Activated CD4-positive, alpha-beta T cell treated with anti-CD3 and anti-CD28 coated beads for 24 hours (primary cell): ENCODE measurements at regions not wholly inside any gene's neighbourhood (a gene's known extent, or its start where the extent isn't known, plus 50 kb on each side); places are given as distances from the start of the nearest gene placed in this dataset.
"Not testable (repeated sequence)": the region's sequence is repeated elsewhere in the genome, so short reads cannot be mapped to it uniquely, and the experiment has no call there.

Experiments
- DNase-seq, 2 donors: peaks; one replicate each; pipeline ENCODE4 v3.0.0-alpha.2; 2020; ENCODE audit warnings: low read depth in 2 of 2

DNA sequence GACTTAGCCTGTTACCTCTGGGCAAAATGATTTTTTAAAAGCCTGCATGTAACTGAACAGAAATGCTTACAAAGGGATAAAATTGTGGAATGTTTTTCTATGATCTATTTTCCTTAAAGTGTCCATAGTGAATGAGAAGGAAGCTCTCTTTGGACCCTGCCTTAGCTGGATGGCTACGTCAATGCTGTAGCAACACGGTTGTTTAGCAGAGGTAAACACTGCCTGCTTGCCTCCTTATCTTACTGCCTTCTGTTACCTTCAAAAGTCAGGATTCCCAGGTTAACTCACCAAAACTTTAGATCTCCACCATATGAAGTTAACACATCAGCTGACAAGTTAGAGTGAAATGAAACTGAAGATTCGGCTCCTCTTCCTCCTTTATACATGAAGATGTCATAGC, 402.6 kb downstream of the SAMD5 start:
- no peak for DNase-seq

DNA sequence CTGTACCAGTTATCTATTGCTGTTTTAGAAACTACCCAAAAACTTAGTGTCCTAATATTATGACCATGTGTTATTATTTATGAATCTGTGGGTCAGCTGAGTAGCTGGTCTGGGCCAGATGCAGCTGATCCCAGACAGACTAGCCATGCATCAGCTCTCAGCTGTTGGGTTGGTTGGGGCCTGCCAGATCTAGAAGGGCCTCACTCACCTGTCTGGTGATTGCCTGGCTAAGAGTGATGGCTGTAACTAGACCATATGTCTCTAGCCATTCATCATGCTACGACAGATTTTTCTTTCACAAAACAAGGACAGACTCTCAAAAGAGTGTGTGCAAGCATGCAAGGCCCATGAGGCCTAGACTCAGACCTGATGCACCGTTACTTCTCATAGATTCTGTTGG, 403.2 kb downstream of the SAMD5 start:
- no peak for DNase-seq

DNA sequence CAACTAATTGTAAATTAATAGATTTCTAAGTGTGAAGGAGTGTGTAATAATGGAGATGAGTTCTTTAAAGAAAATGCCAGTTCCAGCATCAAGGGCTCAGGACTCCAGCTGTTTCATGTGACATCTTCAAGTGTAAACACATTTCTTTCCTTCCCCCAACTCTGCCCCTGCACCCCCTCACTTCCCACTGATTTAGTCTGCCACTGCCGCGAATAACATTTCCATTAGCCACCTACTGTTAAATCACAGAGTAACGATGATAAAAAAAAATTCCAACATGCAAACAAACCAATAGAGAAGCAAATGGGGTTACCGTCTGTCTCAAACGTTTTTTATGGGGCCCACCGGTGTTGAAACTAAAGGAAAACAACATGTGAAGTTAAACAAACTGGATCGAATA, 414.3 kb downstream of the SAMD5 start:
- DNase-seq = no peak

DNA sequence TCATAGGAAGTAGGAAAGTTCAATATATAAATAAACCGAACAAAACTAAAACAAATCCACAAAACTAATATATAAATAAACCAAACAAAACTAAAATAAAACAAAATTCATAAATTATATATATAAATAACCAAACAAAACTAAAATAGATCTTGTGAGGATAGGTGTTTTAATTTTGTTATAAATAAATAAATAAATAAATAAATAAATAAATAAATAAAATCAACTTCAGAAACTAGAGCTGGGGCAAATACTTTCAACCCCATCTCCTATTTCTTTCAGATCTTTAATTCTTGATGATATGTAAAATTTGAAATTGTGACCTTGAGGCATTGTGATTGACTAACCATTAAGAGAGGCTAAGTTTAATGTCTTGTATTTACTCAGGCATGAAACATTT, 416.1 kb downstream of the SAMD5 start:
- no peak for DNase-seq

DNA sequence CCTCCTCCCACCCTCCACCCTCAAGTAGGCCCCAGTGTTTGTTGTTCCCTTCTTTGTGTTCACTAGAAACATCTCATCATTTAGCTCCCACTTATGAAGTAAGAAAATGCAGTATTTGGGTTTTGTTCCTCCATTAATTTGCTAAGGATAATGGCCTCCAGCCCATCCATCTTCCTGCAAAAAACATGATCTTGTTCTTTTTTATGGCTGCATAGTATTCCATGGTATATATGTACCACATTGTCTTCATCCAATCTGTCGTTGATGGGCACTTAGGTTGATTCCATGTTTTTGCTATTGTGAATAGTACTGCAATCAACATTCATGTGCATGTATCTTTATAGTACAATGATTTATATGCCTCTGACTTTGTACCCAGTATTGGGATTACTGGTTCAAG, 416.8 kb upstream of the SASH1 start:
- no peak for DNase-seq

DNA sequence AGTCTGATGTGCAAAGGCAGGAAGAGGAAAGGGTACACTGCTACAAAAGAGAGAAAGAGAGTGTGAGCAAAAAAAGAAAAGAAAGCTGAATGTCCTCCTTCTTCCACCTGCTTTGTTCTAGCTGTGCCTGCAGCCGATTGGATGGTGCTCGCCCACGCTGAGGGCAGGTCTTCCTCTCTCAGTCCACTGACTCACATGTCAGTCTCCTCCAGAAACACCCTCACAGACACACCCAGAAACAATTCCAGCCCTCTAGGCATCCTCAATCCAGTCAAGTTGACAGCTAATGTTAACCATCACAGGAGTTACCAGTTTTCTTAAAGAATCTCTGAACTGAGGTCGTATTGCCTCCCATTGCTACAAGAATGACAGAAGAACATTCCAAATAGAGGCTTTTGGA, 411.9 kb upstream of the SASH1 start:
- DNase-seq = no peak

DNA sequence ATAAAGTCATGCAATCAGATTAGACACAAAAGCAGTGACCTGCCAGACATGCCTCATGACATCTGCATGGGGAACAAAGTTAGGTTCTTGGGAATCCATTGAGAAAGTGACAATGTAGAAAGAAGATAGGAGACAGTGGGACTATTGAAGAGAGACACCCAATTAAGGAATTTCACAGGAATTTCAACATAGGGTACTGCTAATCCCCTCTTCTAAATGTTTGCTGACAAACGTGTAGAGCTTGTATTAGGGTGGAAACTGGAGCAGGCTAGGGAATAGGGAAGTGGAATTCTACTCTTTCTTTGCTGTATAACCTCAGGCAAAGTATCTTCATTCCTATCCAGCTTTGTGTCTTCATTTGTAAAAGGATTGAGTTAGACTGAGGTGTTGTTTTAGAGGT, 409.4 kb upstream of the SASH1 start:
- no peak for DNase-seq

DNA sequence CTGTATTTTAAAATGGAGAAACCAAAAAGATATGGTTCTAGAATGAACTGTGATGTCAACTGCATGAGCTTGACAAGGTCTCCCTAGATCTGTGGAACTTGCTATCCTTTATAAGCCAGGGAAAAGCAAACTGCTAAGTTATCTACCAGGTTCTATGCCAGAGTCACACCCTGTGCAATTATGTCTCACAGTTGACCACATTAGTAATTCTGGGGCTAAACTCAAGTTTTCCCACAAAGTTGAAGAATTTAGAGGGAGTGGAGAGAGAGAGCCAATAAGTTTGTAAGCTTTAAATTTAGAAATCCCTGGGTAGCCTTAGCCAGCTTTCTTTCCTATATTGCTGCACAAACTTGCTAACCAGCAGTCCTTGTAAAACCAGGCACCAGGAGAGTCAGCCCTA, 407.0 kb upstream of the SASH1 start:
- no peak for DNase-seq

DNA sequence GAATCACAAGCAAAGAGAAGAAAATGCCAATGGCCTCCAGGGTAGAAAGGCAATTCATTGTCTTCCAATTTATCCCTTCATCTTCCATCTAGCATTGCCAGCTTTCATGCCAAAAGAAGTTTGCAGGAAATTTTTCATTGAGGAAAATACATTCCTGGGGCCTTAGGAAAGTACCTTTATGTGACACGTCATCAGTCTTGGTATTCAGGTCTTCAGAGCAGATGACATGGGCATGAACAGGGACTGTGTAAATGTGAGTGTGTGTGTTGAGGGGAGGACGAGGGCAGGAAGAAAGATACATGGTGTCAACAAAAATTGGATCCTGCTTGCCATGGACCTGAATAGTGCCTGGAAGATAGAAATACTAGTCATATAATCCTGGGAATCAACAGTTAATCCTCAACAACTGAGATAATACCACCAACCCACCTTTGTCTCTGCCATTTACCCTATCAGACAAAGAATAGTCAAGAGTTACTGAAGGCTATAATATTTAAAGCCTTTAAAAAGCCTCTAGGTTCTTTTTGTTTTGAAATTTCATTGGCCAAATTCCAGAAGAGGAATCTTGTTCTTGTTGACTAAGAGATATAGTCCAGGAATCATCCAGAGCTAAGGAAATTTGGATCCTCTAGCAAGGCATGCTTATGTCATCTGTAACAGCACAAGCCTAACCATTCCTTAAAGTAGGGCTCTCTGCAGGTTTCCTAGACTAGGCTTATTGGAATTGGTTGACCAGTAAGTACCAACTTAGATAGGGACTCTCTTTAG, 405.8 kb upstream of the SASH1 start:
- DNase-seq = no peak

DNA sequence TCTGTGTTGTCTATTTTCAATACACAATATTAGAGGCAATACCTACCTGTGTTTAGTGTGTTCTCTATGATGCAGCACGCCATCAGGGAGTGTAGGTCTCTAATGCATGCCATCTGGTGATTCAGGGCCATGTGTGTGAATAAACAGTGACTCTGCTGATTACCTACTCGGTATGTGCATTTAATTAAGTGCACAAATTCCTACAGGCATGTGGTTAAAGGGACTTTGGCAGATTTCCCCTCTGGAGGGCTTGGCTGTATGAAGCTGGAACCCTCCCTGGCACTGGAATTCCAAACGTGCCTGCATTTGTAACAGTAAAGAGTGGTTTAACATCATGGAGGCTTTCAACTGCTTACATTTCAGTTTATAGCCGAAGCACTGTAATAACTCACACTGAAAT, 401.5 kb upstream of the SASH1 start:
- DNase-seq = no peak

DNA sequence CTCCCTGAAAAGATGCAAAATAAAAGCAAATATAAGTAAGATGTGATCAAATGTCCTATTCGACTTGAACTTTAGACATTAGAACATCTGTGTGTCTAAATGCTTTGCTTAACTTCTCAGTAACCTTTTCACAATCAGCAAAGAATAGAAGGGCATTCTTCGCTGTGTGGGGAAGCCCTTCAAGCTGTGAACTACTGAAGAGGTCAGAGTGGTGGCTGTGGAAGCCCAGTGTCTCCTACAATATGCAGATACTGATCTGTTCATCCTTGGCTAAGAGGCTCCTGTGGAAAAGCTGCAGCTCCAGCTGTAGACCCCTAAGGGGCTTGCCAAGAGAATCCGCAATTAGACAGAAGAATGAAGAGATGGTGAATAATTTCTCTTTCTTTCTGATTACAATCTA, 400.3 kb upstream of the SASH1 start:
- DNase-seq = no peak

DNA sequence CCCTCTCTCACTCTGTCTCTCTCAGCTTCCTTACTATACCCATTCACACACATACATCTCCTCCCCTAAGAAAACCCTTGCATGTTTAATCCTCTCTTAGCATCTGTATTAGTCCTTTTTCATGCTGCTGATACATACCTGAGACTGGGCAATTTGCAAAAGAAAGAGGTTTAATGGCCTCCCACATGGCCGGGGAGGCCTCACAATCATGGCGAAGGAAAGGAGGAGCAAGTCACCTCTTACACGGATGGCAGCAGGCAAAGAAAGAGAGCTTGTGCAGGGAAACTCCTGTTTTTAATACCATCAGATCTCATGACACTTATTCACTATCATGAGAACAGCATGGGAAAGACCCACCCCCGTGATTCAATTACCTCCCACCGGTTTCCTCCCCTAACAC, 398.5 kb upstream of the SASH1 start:
- no peak for DNase-seq

DNA sequence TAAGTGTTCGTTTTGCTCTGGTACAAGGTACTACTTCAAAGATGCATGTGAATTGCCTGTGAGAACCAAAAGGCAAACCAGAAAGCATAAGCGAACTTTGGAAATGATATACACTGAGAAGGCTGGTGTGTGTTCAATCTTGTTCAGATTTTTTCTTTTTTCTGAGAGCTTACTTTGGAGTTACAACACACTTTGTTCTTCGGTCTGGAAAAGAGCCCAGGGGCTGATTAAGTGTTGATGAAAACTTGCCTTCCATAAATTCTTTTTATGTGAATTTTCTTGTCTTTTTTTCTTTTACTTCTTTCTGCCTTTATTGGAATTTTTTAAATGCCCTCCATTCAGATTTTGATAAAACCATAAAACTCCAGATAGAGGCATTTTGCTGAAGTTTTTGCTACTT, 395.1 kb upstream of the SASH1 start:
- no peak for DNase-seq

DNA sequence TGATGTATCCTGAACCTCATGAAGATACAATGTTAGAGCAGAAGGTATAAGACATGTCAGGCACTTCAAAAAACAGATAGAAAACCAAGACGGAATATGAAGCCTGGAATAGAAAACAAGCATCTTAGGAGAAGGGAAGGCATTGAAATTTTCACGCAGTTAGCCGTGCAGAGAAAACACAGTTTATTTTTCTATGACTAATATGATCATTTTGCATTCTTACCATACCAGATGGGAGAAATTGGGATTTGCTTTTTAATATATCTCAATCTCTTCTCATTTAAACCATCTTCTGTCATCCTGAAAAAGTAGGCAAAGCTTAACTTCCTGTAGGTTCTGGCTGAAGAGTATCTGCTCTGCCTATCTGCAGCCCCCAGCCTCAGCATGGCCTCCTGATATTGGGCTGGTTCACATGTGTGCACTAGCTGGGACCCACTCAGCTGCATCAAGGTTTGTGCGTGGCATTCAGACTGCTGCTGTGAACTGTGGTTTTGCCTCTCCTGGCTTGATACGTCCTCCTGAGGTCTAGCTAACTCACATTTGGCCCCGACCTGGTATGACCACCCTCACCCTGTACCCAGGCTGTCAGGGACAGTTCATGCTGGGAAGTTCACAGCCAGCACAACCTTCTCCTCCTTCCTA, 392.5 kb upstream of the SASH1 start:
- no peak for DNase-seq

DNA sequence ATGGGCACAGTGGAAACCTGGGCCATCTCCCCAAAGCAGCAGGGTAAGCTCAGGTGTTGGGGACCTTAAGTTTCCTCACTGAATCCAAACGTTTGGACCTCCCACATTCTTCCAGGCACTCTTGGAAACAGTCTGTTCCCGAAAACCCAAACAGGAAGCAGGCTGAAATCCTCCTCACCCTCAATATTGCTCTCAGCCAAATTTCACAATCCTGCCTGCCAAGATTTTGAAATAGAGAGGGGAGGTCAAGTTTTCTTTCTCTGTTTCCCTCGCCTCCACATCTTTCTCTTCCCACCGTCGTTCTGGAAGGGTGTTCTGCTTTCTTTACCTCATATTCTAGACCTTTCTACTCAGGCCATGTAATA, 392.0 kb upstream of the SASH1 start:
- DNase-seq = no peak

DNA sequence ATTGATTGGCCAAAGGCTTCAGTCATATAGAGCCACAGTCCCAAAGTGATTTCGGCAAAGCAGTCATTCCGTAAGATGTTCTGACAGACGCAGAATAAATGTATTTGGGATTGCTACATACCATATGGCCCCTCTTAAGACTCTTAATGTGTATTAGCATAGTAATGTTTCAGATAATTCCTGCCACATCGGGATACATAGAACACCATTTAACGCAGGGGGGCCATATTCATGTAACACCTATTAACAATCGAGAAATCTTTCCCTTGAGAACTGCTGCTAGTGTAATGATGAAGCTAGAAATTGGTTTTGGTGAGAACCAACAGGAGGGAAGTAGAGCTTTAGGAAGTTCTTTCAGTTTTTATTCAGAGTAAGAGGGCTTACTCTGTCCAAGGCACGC, 390.9 kb upstream of the SASH1 start:
- DNase-seq = no peak

DNA sequence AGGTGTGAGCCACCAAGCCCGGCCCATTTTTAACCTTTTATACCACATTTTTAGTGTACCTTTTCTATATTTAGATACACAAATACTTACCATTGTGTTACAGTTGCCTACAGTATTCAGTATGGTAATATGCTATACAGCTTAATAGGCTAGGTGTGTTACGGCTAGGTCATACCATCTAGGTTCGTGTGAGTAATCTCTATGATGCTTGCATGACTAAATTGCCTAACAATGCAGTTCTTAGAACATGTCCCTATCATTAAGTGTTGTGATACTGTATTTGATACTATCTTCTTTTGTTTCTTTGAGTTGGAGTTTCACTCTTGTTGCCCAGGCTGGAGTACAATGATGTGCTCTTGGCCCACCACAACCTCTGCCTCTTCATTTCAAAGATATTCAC, 387.7 kb upstream of the SASH1 start:
- no peak for DNase-seq

DNA sequence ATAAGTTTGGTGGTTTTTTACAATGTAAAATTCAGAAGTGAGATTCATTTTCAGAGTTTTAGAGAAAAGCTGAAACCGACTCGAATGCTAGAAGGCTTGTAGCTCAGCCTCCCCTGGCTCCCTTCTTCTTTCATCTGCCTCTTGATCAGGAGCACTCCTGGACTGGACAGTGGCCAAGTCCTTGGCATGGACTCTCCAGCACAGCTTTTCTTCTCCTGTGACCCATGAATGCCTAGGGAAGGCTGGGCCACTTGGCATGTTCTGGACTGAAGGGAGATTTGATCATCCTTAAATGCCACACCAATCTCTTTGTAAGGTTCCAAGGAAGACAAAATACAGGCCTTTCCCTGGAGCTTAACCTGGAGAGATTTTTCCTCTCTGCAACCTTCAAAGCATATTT, 384.0 kb upstream of the SASH1 start:
- DNase-seq = no peak

DNA sequence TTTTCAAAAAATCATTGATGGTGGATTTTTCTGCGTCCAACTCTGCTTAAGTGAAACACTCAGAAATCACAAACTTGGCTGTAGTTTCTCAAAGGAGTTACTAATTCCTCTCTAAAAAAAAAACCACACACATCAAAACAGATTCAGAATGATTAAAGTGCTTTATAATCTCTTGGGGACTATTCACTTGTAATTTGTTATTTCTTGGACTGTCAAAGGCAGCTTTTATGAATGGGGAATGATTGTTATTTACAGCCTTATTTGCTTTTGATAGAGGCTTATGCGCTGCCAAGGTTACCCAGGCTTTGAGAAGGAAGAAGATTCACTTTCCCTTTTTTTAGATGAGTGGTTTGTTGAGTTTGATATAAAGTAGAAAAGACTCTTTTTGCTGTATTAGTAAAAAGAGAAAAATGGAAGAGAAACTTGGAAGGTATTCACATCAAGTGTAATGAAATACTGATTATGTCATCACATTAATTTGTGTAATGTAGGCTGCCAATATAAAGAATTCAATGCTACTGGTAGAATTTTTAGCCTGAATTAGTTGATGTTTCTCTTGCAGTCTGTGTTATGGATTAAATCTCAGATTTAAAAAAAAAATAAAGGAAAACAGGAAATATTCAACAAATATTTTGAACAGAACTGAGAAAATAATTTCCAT, 381.0 kb upstream of the SASH1 start:
- DNase-seq = no peak

DNA sequence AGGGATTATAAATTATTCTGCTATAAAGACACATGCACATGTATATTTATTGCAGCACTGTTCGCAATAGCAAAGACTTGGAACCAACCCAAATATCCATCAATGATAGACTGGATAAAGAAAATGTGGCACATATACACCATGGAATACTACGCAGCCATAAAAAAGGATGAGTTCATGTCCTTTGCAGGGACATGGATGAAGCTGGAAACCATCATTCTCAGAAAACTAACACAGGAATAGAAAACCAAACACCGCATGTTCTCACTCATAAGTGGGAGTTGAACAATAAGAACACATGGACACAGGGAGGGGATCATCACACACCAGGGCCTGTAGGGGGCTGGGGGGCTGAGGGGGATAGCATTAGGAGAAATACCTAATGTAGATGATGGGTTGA, 377.2 kb upstream of the SASH1 start:
- not testable (repeated sequence) for DNase-seq

DNA sequence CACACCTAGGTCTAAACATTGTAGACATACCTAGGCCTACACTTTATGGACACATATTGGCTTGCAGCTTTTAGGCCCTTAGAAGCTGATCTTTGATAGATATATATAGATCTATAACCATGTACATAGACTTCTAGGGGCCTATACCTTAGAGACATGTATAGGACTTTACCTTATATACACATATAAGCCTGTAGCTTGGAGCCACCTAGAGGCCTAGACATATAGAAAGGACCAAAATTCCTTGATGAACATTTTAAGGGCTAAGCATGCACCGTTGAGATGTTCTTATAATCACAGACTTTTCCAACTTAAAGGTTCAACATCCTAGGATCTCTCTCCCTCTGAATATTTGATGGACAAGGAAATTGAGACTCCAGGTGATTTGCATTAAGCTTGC, 371.7 kb upstream of the SASH1 start:
- DNase-seq = no peak

DNA sequence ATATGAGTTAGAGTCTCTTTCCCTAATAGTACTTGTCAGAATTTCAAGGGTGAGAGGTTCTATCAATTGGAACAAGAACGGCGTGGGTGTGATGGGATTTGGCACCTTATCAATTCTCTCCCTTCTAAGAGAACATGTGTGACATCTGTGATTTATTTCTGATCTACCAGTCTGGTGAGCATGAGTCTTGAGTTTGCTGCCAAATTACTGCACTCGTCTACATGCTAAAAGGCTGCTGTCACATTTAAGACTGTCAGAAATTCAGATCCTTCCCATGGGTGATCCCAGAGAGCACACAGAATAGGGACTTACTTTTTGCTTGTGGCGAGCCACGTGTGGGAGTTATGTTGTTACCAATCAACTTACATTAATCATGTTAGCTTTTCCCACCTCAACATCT, 370.2 kb upstream of the SASH1 start:
- no peak for DNase-seq

DNA sequence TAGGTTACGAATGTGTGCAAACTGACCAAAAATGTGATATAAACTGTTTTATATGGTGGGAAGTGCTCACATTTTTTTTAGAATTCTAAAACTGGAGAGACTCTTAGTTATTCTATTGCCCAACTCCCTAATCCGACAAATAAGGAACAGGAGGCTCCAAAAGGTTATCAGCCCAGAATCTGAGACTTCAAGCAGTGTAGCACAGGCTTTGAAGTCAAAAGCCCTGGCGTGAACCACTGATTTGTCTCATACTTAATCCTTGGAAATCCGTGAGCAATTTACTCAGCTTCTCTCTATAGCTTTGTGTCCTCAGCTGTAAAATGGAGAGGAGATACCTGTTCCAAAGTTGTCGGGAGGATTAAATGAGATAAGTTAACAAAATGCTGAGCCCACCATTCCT, 368.8 kb upstream of the SASH1 start:
- DNase-seq = no peak
